ENCODE measurements at regions not wholly inside any gene's neighbourhood (a gene's known extent, or its start where the extent isn't known, plus 50 kb on each side); places are given as distances from the start of the nearest gene placed in this dataset. TPM values are rescaled to one million over a fixed set of nuclear protein-coding genes. Genes with fewer than 3 reads are reported as not detected.
"Not testable (repeated sequence)": the region's sequence is repeated elsewhere in the genome, so short reads cannot be mapped to it uniquely, and the experiment has no call there.

- H3K27ac ChIP-seq = peak overlapping the region; percentile 81 to 87
- TF ChIP-seq POLR2A (IDR thresholded peaks at IDR 0.05) (no peak), CTCF (IDR thresholded peaks at IDR 0.05) (no peak)
Observed at GRCh38 chr12:91249054-91249453, 66.4 kb upstream of the DCN start.

GRCh38 chr12:91243177-91243576 lies 60.6 kb upstream of the DCN start:
- H3K4me3 ChIP-seq; H3K4me1 ChIP-seq; H3K36me3 ChIP-seq; DNase-seq; intact Hi-C loops (cut with DNase I; ENCODE audit: low total_unique reads); H3K27me3 ChIP-seq: not testable (repeated sequence)
- Histone ChIP-seq H3K9me3 (peaks cover 0 to 11% of the 10 kb centered on the region in 2 donors), H3K27ac (peak overlapping the region; percentile 9 to 59)
- TF ChIP-seq CTCF (IDR thresholded peaks at IDR 0.05) = peak in 2 of 4 experiments; percentile 17 to 22

More at GRCh38 chr12:91249054-91249453, 66.4 kb upstream of the DCN start:
- Histone ChIP-seq H3K36me3 (no peaks in the 10 kb centered on the region), H3K4me3 (no peak overlapping the region), H3K27me3 (no peaks in the 10 kb centered on the region), H3K4me1 (peaks cover 0 to 16% of the 10 kb centered on the region in 2 donors), H3K9me3 (peaks cover 0 to 11% of the 10 kb centered on the region in 2 donors)
- DNase-seq = no peak
- intact Hi-C loops (cut with DNase I; ENCODE audit: low total_unique reads) = no loop called here

GRCh38 chr12:91241756-91242155 lies 59.1 kb upstream of the DCN start:
- Histone ChIP-seq H3K4me3 (no peak overlapping the region), H3K4me1 (no peaks in the 10 kb centered on the region), H3K36me3 (no peaks in the 10 kb centered on the region), H3K27me3 (no peaks in the 10 kb centered on the region), H3K27ac (peak overlapping the region; percentile 79 to 81), H3K9me3 (peaks cover 0 to 11% of the 10 kb centered on the region in 2 donors)
- intact Hi-C loops (cut with DNase I; ENCODE audit: low total_unique reads) = no loop called here
- DNase-seq = no peak
- TF ChIP-seq POLR2A (IDR thresholded peaks at IDR 0.05) (no peak), CTCF (IDR thresholded peaks at IDR 0.05) (no peak)

- Histone ChIP-seq H3K9me3 (peaks cover 0 to 6% of the 10 kb centered on the region in 2 donors), H3K36me3 (no peaks in the 10 kb centered on the region), H3K27me3 (no peaks in the 10 kb centered on the region), H3K4me3 (no peak overlapping the region), H3K27ac (peak overlapping the region; percentile 79 to 81), H3K4me1 (no peaks in the 10 kb centered on the region)
- intact Hi-C loops (cut with DNase I; ENCODE audit: low total_unique reads) = no loop called here
- no peak for DNase-seq
- TF ChIP-seq POLR2A (IDR thresholded peaks at IDR 0.05) (no peak), CTCF (IDR thresholded peaks at IDR 0.05) (no peak)
Observed at GRCh38 chr12:91240386-91241095, 57.9 kb upstream of the DCN start.

GRCh38 chr12:91239481-91239880 lies 56.9 kb upstream of the DCN start:
- Histone ChIP-seq H3K27me3 (no peaks in the 10 kb centered on the region), H3K36me3 (no peaks in the 10 kb centered on the region), H3K4me1 (no peaks in the 10 kb centered on the region), H3K27ac (peak overlapping the region; percentile 79 to 81), H3K9me3 (peaks cover 0 to 2% of the 10 kb centered on the region in 2 donors), H3K4me3 (no peak overlapping the region)
- no peak for DNase-seq
- TF ChIP-seq CTCF (IDR thresholded peaks at IDR 0.05) = no peak
- intact Hi-C loops (cut with DNase I; ENCODE audit: low total_unique reads) = no loop called here

Small RNAs in the stretch of these regions (small RNA-seq; reads per million reads assigned to genes)
- gene AC090049.2 = not detected
- not detected for gene RF02110

Data from uterus (tissue), 3 donors.